ENCODE measurements at regions not wholly inside any gene's neighbourhood (a gene's known extent, or its start where the extent isn't known, plus 50 kb on each side); places are given as distances from the start of the nearest gene placed in this dataset.

DNA sequence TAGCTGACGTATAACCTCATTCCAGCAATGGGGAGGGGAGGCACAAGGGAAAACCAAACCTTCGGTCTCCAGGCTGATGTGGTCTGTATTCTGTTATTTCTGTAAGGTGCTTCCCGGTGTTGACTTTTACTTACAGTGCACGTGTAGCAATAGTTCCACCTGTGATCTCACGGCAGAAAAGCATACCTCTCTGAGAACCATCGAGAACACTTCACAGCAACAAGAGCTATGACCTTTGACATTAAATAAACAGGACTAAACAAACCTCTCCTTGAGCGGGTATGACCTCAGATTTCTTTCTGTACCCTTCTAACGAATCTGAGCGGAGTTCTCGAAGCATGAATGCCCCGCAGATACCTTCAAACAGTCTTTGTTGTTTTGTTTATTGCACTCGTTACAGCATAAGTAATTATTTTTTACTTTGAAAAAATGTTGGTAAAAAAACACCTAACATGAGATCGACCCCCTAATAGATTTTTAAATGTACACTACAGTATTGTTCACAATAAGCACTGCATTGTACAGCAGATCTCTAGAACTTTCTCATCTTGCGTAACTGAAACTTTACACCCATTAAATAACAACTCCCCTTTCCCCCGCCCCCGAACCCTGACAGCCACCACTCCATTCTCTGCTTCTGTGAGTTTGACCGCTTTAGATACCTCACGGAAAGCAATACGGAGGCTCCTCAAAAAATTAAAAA lies 282.3 kb downstream of the GATA3 start:
- TF ChIP-seq, protein P1, sequence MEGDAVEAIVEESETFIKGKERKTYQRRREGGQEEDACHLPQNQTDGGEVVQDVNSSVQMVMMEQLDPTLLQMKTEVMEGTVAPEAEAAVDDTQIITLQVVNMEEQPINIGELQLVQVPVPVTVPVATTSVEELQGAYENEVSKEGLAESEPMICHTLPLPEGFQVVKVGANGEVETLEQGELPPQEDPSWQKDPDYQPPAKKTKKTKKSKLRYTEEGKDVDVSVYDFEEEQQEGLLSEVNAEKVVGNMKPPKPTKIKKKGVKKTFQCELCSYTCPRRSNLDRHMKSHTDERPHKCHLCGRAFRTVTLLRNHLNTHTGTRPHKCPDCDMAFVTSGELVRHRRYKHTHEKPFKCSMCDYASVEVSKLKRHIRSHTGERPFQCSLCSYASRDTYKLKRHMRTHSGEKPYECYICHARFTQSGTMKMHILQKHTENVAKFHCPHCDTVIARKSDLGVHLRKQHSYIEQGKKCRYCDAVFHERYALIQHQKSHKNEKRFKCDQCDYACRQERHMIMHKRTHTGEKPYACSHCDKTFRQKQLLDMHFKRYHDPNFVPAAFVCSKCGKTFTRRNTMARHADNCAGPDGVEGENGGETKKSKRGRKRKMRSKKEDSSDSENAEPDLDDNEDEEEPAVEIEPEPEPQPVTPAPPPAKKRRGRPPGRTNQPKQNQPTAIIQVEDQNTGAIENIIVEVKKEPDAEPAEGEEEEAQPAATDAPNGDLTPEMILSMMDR (IDR thresholded peaks at IDR 0.05 in 2 of 3, conservative IDR thresholded peaks at IDR 0.05 in 1 of 3; ENCODE audit: borderline replicate concordance in 1 of 3, insufficient read depth in 1 of 3, low read depth in 2 of 3, low read length in 2 of 3): no peak
- TF ChIP-seq EZH2 (IDR thresholded peaks at IDR 0.05) (no peak), POLR2AphosphoS5 (IDR thresholded peaks at IDR 0.05; ENCODE audit: low read depth, low read length) (no peak), POLR2A (IDR thresholded peaks at IDR 0.05; ENCODE audit: borderline replicate concordance, extremely low read depth, insufficient read depth, insufficient read length) (no peak), JUND (IDR thresholded peaks at IDR 0.05) (no peak), SP1 (IDR thresholded peaks at IDR 0.05; ENCODE audit: low read depth) (no peak), RAD21 (IDR thresholded peaks at IDR 0.05; ENCODE audit: low read depth) (no peak)
- TF ChIP-seq, protein P2, sequence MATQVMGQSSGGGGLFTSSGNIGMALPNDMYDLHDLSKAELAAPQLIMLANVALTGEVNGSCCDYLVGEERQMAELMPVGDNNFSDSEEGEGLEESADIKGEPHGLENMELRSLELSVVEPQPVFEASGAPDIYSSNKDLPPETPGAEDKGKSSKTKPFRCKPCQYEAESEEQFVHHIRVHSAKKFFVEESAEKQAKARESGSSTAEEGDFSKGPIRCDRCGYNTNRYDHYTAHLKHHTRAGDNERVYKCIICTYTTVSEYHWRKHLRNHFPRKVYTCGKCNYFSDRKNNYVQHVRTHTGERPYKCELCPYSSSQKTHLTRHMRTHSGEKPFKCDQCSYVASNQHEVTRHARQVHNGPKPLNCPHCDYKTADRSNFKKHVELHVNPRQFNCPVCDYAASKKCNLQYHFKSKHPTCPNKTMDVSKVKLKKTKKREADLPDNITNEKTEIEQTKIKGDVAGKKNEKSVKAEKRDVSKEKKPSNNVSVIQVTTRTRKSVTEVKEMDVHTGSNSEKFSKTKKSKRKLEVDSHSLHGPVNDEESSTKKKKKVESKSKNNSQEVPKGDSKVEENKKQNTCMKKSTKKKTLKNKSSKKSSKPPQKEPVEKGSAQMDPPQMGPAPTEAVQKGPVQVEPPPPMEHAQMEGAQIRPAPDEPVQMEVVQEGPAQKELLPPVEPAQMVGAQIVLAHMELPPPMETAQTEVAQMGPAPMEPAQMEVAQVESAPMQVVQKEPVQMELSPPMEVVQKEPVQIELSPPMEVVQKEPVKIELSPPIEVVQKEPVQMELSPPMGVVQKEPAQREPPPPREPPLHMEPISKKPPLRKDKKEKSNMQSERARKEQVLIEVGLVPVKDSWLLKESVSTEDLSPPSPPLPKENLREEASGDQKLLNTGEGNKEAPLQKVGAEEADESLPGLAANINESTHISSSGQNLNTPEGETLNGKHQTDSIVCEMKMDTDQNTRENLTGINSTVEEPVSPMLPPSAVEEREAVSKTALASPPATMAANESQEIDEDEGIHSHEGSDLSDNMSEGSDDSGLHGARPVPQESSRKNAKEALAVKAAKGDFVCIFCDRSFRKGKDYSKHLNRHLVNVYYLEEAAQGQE (IDR thresholded peaks at IDR 0.05; ENCODE audit: low read depth): no peak

All from HCT116 (cell line).